Right forelimb (tissue), 1 donor: ENCODE measurements at regions not wholly inside any gene's neighbourhood (a gene's known extent, or its start where the extent isn't known, plus 50 kb on each side); places are given as distances from the start of the nearest gene placed in this dataset.

Experiments
- DNase-seq: peaks from one replicate; pipeline ENCODE4 v3.0.0-alpha.2; 2018

GRCh38 chr3:28906561-28907310 is 374.1 kb upstream of the RBMS3 start:
- no peak for DNase-seq

GRCh38 chr3:28907616-28908015 is 373.3 kb upstream of the RBMS3 start:
- DNase-seq: no peak

- DNase-seq: no peak
These were observed 368.6 kb upstream of the RBMS3 start for GRCh38 chr3:28912120-28912885.

- DNase-seq: no peak
These were observed 364.9 kb upstream of the RBMS3 start for GRCh38 chr3:28915741-28916500.

- DNase-seq: peak; percentile 84
These were observed 364.0 kb upstream of the RBMS3 start for GRCh38 chr3:28916713-28917499.

- DNase-seq: no peak
These were observed 362.9 kb upstream of the RBMS3 start for GRCh38 chr3:28917895-28918475.

GRCh38 chr3:28922376-28922775 is 358.5 kb upstream of the RBMS3 start:
- no peak for DNase-seq

GRCh38 chr3:28923994-28924393 is 356.9 kb upstream of the RBMS3 start:
- DNase-seq: no peak

- no peak for DNase-seq
These were observed 356.0 kb upstream of the RBMS3 start for GRCh38 chr3:28924744-28925360.

GRCh38 chr3:28933337-28933736 is 347.5 kb upstream of the RBMS3 start:
- DNase-seq: no peak

GRCh38 chr3:28934126-28934813 is 346.6 kb upstream of the RBMS3 start:
- no peak for DNase-seq

- DNase-seq: no peak
These were observed 345.7 kb upstream of the RBMS3 start for GRCh38 chr3:28935146-28935545.

- no peak for DNase-seq
These were observed 344.7 kb upstream of the RBMS3 start for GRCh38 chr3:28936154-28936553.

GRCh38 chr3:28940530-28940929 is 340.3 kb upstream of the RBMS3 start:
- DNase-seq: no peak

- DNase-seq: no peak
These were observed 339.9 kb upstream of the RBMS3 start for GRCh38 chr3:28940994-28941393.

GRCh38 chr3:28947061-28947460 is 333.8 kb upstream of the RBMS3 start:
- no peak for DNase-seq

GRCh38 chr3:28947751-28948150 is 333.1 kb upstream of the RBMS3 start:
- DNase-seq: no peak

- no peak for DNase-seq
These were observed 332.2 kb upstream of the RBMS3 start for GRCh38 chr3:28948685-28949084.

GRCh38 chr3:28949580-28949979 is 331.3 kb upstream of the RBMS3 start:
- no peak for DNase-seq

GRCh38 chr3:28950614-28951013 is 330.3 kb upstream of the RBMS3 start:
- no peak for DNase-seq
